ENCODE measurements at regions not wholly inside any gene's neighbourhood (a gene's known extent, or its start where the extent isn't known, plus 50 kb on each side); places are given as distances from the start of the nearest gene placed in this dataset.

- TF ChIP-seq GATA3 (IDR thresholded peaks at IDR 0.05; ENCODE audit: low read depth, low read length) (no peak), GATA2 (IDR thresholded peaks at IDR 0.05; ENCODE audit: low read depth, low read length) (no peak)
These were observed 241.9 kb upstream of the DCN start for GRCh38 chr12:91424506-91424905.
